Esophagus squamous epithelium (tissue), 5 donors: ENCODE measurements at regions not wholly inside any gene's neighbourhood (a gene's known extent, or its start where the extent isn't known, plus 50 kb on each side); places are given as distances from the start of the nearest gene placed in this dataset.

ENCODE experiments used
- DNase-seq: peaks from one replicate; lab custom pipeline; 2025; lab: John Stamatoyannopoulos, UW
- H3K27ac ChIP-seq, 4 donors: fragments of 200-600 bp; sonication (generic); one replicate each; pipeline ENCODE4 v1.5.1; 2016 to 2019; ENCODE audit warnings: mild to moderate bottlenecking in 1 of 4
- H3K27me3 ChIP-seq, 4 donors: fragments of 200-600 bp; sonication (generic); 1 replicate in 3 of 4; 2 replicates in 1 of 4; pipeline versions ENCODE4 v1.5.1 to v1.6.0; 2017 to 2021; ENCODE audit warnings: antibody characterized with exemption in 1 of 4
- H3K36me3 ChIP-seq, 3 donors: fragments of 200-600 bp; sonication (generic); one replicate each; pipeline ENCODE4 v1.5.1; 2016 to 2019
- H3K4me1 ChIP-seq, 3 donors: fragments of 200-600 bp; sonication (generic); one replicate each; pipeline ENCODE4 v1.5.1; 2017 to 2019
- H3K4me3 ChIP-seq, 4 donors: fragments of 200-600 bp; sonication (generic); 1 replicate in 3 of 4; 2 replicates in 1 of 4; pipeline ENCODE4 v1.5.1; 2016 to 2019; ENCODE audit warnings: mild to moderate bottlenecking in 2 of 4, moderate library complexity in 1 of 4
- H3K9me3 ChIP-seq, 3 donors: fragments of 200-600 bp; sonication (generic); one replicate each; pipeline ENCODE4 v1.5.1; 2016 to 2019
- CTCF ChIP-seq, 6 experiments: fragments of 450-650 bp in 4 of 6; fragments of 200-600 bp in 2 of 6; sonication (generic) in 2 of 6; IDR thresholded peaks; one replicate each; pipeline ENCODE4 v1.5.1; 2016 to 2019; ENCODE audit warnings: antibody characterized with exemption in 6 of 6, mild to moderate bottlenecking in 4 of 6, moderate library complexity in 4 of 6
- POLR2A ChIP-seq, 4 donors: fragments of 450-650 bp; IDR thresholded peaks; one replicate each; pipeline ENCODE4 v1.6.1; 2017; ENCODE audit warnings: antibody characterized with exemption in 4 of 4, mild to moderate bottlenecking in 4 of 4, moderate library complexity in 3 of 4
- WGBS, 2 donors: methylation state at CpG; one replicate each; pipeline ENCODE4 v1.1.5; 2018; 5-methylcytosine and 5-hydroxymethylcytosine counted together
- intact Hi-C: fragments of 100-400 bp; cut with DNase I; formaldehyde crosslinking; loops from one replicate; pipeline ENCODE4 v1.15.0; 2022
- donor health status: DM: yes; HTN: yes; CAD: no.

- intact Hi-C loops = loop anchor here (5.0 kb wide), 1 partner anchor 231 kb away; no protein-coding TSS in a partner anchor
- H3K27ac ChIP-seq = no peak overlapping the region
- H3K9me3 ChIP-seq = no peaks in the 10 kb centered on the region
- H3K36me3 ChIP-seq = no peaks in the 10 kb centered on the region
- peaks cover 0 to 27% (median 11%) of the 10 kb centered on the region in 3 donors for H3K4me1 ChIP-seq
- WGBS, 2 donors = 66 to 80% methylated on average over 2 to 3 of the region's 3 CpGs
- TF ChIP-seq POLR2A (IDR thresholded peaks at IDR 0.05) (no peak), CTCF (IDR thresholded peaks at IDR 0.05) (no peak)
- DNase-seq = no peak
- H3K27me3 ChIP-seq = no peaks in the 10 kb centered on the region
- no peak overlapping the region for H3K4me3 ChIP-seq
Measured at GRCh38 chr11:11036185-11036847, 178.5 kb upstream of the ZBED5 start.

- Histone ChIP-seq H3K4me3 (no peak overlapping the region), H3K27ac (no peak overlapping the region), H3K36me3 (no peaks in the 10 kb centered on the region), H3K9me3 (no peaks in the 10 kb centered on the region), H3K27me3 (no peaks in the 10 kb centered on the region), H3K4me1 (peaks cover 0 to 27% (median 11%) of the 10 kb centered on the region in 3 donors)
- no peak for DNase-seq
- no peak for TF ChIP-seq POLR2A (IDR thresholded peaks at IDR 0.05)
- TF ChIP-seq CTCF (IDR thresholded peaks at IDR 0.05) = no peak
- intact Hi-C loops = loop anchor here (5.0 kb wide), 1 partner anchor 232 kb away; no protein-coding TSS in a partner anchor
- 90% methylated on average over 1 of the region's 1 CpG; no CpG with 5 or more reads in 1 of the 2 donors for WGBS, 2 donors
Measured at GRCh38 chr11:11035331-11035730, 177.5 kb upstream of the ZBED5 start.

- peaks cover 0 to 27% (median 11%) of the 10 kb centered on the region in 3 donors for H3K4me1 ChIP-seq
- intact Hi-C loops = no loop called here
- H3K9me3 ChIP-seq = no peaks in the 10 kb centered on the region
- no peak for TF ChIP-seq CTCF (IDR thresholded peaks at IDR 0.05)
- TF ChIP-seq POLR2A (IDR thresholded peaks at IDR 0.05) = no peak
- no peaks in the 10 kb centered on the region for H3K36me3 ChIP-seq
- H3K27ac ChIP-seq = no peak overlapping the region
- no peak for DNase-seq
- WGBS, 2 donors = 72 to 87% methylated on average over 5 of the region's 5 CpGs
- no peak overlapping the region for H3K4me3 ChIP-seq
- no peaks in the 10 kb centered on the region for H3K27me3 ChIP-seq
Measured at GRCh38 chr11:11034476-11034875, 176.6 kb upstream of the ZBED5 start.

- WGBS, 2 donors = 86 to 88% methylated on average over 1 of the region's 1 CpG
- intact Hi-C loops = no loop called here
- no peaks in the 10 kb centered on the region for H3K36me3 ChIP-seq
- H3K4me1 ChIP-seq = peaks cover 0 to 3% (median 0%) of the 10 kb centered on the region in 3 donors
- no peaks in the 10 kb centered on the region for H3K9me3 ChIP-seq
- no peak for DNase-seq
- H3K27ac ChIP-seq = no peak overlapping the region
- TF ChIP-seq CTCF (IDR thresholded peaks at IDR 0.05) = no peak
- no peak for TF ChIP-seq POLR2A (IDR thresholded peaks at IDR 0.05)
- no peaks in the 10 kb centered on the region for H3K27me3 ChIP-seq
- no peak overlapping the region for H3K4me3 ChIP-seq
Measured at GRCh38 chr11:11032066-11032465, 174.2 kb upstream of the ZBED5 start.

- TF ChIP-seq POLR2A (IDR thresholded peaks at IDR 0.05) = no peak
- no peak for TF ChIP-seq CTCF (IDR thresholded peaks at IDR 0.05)
- H3K4me1 ChIP-seq = no peaks in the 10 kb centered on the region
- H3K36me3 ChIP-seq = no peaks in the 10 kb centered on the region
- 86 to 96% methylated on average over 3 of the region's 3 CpGs for WGBS, 2 donors
- H3K9me3 ChIP-seq = no peaks in the 10 kb centered on the region
- intact Hi-C loops = loop anchor here (5.0 kb wide), 1 partner anchor 758 kb away; no protein-coding TSS in a partner anchor
- DNase-seq = no peak
- no peak overlapping the region for H3K4me3 ChIP-seq
- no peaks in the 10 kb centered on the region for H3K27me3 ChIP-seq
- H3K27ac ChIP-seq = no peak overlapping the region
Measured at GRCh38 chr11:11029027-11029426, 171.2 kb upstream of the ZBED5 start.
